ENCODE measurements at regions not wholly inside any gene's neighbourhood (a gene's known extent, or its start where the extent isn't known, plus 50 kb on each side); places are given as distances from the start of the nearest gene placed in this dataset.
"Not testable (repeated sequence)": the region's sequence is repeated elsewhere in the genome, so short reads cannot be mapped to it uniquely, and the experiment has no call there.

DNA sequence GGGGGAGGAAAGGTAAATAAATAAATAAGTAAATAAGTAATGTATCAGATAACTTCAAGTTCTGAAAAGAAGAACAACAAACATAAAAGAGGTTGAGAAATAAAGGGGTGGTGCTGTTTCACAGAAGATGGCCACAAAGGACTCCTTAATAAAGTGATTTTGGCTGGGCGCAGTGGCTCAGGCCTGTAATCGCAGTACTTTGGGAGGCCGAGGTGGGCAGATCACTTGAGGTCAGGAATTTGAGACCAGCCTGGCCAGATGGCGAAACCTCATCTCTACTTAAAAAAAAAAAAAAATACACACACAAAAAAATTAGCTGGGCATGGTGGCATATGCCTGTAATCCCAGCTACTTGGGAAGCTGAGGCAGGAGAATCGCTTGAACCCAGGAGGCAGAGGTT is 315.5 kb downstream of the MIAT start:
- DNase-seq (ENCODE audit: low read depth), result not testable (repeated sequence)

DNA sequence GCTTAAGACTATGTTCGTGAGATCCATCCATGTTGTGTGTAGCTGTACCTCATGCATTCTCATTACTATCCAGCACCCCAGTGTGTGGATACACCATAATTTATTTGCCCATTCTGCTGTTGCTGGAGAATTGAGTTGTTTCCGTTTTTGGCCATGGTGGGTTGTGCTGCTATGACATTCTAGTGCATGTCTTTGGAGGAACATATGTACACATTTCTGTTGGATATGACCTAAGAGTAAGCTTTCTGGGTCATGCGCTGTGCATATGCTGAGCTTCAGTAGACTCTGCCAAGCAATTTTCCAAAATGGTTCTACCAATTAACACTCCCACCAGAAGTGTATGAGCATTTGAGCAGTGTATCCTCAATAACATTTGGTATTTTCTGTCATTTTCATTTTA is 316.6 kb downstream of the MIAT start:
- no peak for DNase-seq (ENCODE audit: low read depth)

DNA sequence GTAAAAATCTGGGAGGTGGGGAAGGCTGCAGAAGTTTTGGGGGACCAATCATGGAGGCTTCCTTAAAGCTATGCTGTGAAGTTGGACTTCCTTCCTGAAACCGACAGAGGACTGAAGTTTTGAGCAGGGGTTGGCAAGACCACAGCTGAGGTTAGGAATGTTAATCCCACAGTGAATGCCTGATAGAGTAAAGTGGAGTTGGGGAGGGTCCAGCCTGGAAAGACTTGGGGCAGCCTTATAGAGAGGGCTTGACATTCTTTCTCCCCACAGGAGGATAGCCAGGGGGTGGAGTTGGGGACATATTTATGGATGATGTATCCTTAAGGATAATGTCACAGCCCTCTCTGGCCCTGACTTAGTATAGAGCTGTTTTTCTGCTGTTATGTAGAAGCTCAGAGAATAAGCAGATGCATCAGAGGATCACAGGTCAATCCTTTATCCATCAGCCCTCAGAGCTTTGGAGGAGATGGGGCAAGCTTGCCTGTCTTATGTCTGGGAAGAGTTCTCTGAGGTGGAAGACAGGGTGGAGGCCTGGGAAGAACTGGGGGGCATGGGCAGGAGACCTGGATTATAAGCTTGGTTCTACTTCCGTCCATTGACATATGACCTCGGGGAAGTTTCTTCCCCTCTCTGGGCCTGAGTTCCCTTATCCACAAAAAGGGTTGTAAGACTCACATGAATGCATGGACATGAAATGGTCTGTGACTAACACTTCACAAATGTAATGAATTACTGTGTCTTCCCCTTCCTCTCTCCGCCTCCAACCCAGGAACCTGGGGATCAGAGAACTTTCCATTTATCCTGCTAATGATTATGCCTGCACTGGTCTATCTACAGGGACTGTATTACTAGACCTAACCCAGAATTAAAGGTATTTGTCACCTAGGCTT is 317.8 kb downstream of the MIAT start:
- no peak for DNase-seq (ENCODE audit: low read depth)

DNA sequence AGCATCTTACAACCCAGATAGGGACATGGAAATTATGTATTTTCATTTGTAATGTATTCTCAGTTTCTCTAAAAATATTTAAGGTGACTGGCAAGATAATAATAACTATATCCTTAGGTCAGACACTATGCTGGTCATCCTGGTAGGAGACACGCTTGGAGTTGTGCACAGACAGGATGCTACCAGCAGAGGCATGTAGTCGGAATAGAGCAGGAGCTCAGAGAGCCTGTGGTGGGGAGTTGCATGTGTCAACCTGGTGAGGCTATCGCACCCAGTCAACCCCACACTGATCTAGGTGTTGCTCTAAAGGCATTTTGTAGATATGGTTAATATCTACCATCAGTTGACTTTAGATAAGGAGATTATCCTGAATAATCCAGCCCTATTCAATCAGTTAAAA is 318.5 kb downstream of the MIAT start:
- no peak for DNase-seq (ENCODE audit: low read depth)

DNA sequence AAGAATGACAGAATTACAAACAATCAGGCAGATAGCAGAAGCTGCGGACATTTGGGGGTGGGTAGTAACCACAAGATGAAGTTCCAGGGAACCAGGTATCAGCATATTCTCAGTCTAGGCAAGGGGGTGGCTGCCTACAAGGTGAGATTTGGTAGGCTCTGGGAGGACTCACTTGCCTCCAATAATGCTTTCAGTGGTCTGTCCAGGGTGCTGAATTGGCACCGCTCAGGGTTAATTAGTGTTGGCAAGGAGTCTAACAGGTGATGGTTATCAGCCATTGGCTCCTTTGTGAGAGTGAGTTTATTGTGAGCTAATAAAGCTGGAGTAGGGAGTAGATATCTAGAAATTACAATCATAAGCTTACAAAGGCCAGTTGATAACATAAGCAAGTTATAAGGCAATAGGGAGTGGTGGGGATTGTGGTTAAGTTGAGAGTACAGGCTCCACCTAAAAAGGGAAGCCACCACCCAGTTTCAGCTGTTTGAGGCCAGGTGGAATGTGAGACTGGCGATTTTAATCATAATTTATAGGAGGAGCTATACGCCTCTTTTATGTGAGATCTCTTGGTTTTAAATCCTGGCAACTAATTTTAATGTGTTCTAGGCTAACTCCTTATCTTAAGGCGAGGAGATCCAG is 320.5 kb downstream of the MIAT start:
- DNase-seq (ENCODE audit: low read depth), result no peak

DNA sequence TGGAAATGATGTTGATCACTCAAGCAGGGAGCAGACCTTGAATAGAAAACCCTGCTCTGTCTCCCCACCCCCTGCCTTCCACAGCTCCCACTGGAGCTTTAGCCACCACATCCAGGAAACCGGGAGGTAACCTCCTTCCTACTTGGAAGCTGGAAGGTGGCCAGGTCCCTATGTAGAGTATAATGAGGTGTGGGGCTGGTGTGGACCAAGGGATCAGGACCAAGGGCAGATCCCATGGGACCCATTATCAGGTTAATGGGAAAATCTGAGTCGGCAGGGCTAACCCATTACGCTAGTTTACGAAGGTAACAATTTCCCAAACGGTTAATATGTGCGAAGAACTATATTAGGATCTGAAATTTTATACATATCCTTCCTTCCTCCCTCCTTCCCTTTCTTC is 321.9 kb downstream of the MIAT start:
- DNase-seq (ENCODE audit: low read depth), result no peak

DNA sequence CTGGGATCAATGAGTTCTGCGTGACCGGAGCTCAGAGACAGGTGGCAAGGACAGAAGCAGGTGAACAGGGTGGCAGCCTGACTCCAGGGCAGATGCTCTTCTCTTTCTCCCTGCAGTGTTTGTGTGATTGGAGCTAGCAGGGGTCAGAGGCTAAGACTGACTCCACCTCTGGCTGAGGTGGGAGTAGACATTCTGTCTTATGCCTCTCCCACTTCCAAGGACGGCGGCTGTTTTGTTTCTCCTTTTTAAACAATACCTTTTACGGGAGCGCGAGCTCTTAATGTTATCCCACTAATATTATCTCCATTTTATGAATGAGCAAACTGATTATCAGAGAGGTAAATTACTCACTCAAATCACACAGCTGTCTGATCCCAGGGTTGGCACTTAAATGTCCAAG is 323.7 kb downstream of the MIAT start:
- no peak for DNase-seq (ENCODE audit: low read depth)

DNA sequence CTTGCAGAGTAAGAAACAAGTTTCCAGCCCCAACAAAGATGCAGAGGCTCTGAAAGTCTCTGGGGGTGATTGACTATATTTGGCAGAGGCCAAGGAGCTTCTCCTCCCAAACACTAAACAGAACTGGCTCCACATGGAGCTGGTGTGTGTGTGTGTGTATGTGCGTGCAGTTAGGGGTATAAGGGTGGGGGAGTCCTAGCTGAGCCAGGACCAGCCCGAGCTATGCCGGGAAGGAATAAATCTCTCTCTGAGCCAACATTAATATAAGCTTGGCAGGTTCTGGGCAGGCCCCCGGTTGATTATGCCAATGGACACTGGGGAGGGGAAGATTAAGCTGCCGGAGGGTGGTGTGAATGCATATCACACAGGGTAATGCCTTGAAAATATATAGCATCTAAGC is 324.2 kb downstream of the MIAT start:
- no peak for DNase-seq (ENCODE audit: low read depth)

DNA sequence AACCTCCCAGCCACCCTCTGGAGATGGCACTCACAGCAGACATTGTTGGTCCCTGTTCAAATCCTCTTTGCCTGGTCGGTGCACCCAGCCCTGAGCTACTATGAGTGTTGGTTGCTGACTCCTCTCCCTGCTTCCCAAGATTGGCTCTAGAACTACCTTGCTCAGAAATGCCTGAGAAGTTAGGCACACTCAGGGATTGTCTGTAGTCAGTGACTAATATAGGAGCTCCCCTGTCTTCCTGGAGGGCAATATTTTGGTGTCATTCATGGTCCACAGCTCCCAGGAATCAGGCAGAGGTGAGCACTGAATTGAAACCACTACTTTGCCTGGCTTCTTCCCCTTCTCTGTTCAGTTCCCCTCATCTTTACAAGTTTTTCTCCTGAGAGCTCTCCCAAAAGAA is 325.9 kb downstream of the MIAT start:
- DNase-seq (ENCODE audit: low read depth), result no peak

DNA sequence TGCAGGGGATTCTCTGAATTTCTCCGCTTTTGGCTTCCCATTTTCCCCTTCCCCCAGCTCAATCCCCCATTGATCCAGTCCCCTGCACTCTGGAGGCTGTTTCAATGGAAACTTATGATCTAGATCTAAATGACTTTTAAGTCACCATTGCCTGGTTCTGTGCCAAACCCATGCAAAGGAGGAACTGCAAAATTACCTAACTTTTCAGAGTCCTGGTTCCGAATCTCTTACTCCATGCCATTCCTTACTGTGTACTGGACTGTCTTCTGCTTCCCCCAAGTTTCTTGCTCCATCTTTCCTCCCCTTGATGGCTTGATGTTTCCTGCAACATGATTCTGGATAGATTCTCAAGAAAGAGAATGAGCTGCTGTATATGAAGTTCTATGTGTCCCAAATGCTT is 327.8 kb downstream of the MIAT start:
- no peak for DNase-seq (ENCODE audit: low read depth)

DNA sequence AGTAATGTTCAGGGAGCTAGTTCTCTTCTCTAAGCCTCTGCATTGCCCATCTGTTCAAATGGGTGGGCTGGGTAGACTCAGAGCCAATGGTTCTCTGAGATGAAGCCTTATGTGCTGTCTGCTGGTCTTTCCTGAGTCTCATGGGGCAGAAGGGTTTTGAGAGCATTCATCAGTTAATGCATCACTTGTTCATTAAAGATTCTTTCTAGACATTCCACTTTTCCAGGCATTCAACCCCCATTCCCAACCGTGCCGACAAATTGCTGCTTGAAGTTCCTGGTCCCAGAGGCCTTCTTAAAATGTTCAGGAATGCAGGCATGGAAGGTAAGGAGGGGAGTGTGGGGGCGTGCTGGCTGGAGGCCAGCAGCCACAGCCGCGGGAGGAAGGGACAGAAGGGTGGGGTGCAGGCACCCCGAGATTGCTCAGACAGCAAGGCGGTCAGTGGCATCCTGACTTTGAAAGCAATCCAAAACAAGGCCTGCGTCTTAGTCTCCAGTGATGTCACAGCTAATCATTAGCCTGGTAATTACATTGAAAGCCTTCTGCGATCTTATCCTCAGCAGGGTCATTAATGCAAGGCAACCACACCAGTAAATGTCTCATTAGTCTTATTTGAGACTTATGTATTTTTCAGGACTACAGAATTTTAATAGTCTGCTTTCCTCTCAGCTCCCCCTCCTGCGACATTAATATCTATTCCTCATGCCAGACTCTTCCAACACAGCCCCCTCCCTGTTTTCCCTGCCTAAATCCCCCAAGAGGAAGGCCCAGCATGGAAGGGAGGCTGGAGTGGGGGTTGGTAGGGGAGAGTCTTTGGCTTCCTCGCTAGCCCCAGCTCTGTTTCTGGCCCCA is 328.8 kb downstream of the MIAT start:
- DNase-seq (ENCODE audit: low read depth), result no peak

DNA sequence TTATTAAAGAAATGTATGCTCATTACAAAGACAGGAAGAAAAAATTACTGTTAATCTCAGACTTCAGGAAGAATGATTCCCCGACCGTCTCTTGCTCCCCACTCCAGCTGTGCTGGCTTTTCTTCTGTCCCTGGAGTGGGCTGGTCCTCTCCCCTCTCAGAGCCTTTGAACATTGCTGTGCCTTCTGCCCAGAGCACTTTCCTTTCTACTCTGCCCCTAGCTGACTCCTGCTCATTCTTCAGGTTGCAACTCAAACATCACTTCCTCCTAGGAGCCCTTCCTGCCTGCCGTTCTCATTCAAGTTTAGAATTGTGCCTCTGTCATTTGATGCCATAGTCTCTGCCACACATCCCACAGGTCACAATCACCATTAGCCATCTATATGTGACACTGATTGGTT is 329.5 kb downstream of the MIAT start:
- no peak for DNase-seq (ENCODE audit: low read depth)

DNA sequence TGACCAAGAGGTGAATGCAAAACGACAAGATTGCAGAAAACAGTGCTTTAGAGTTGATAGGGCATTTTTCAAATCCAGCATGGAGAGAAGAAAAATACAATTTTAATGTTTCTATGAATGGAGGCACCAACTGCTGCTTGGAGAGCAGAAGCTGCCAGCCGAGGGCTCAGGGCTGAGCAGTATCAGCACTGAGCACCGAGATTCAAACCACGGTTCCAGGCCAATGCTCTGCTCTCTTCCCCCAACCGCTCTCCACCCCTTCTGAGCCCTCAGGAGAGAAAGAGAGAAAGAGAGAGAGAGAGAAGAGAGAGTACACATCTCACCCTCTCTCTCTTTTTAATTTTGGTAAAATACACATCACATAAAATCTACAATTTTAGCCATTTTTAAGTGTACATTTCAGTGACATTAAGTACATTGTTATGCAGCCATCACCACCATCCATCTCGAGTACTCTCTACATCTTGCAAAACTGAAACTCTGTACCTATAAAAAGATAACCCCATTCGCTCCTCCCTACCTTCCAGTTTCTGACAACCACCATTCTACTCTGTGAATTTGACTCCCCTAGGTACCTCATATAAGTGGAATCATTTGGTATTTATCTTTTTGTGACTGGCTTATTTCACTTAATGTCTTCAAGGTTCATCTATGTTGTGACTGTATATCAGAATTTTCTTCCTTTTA is 333.3 kb downstream of the MIAT start:
- no peak for DNase-seq (ENCODE audit: low read depth)

DNA sequence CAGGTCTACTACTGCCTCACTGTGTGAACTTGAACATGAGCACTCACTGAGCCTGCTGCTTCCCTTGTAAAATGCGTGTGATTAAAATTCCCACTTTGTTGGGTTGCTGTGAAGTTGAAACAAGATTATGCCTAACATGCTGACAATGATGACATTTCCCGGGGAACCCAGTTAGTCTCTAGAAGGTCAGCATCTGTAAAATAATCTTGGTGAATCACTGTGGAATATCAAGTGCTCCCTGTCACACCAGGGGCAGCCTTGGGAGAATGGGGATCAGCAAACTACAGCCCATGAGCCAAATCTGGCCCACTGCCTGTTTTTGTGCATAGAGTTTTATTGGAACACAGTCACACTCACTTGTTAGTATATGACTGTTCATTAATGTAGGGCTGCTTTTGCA is 335.2 kb downstream of the MIAT start:
- no peak for DNase-seq (ENCODE audit: low read depth)

DNA sequence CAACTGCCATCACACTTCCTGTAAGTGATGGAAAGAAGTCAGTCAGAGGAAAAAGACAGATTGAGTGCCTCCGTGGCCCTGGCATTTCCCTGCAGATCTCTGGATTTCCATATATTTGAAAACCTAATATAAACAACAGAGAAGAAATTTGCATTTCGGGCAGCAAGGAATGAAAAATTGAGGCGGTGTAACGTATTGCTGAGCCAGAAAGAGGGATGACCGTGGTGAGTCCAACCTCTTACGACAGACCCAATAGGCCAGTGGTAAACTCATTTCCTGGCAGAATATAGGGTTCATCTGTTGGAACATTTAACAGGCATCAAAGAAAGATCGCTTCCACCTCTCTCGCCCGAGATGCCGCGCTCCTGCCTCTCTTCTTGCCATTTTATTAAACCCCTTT is 336.5 kb downstream of the MIAT start:
- DNase-seq (ENCODE audit: low read depth), result no peak

DNA sequence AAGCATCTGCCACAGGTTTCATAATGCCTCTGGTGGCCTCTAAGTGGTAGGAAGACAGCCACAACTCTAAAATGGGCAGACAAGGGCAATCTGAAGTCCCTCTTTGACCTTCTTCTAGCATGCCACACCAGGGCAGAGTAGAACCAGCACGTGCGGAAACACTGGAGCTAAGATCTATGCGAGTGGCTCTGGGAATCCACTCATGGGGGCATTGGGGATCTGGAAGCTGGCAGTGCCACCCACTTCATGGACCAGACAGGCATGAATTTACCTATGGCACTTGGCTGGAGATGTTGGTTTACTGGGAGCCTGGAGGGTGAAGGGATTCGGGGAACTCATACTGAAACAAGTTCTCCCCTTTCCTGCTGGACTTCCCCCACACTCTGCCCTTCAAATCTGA is 337.4 kb downstream of the MIAT start:
- DNase-seq (ENCODE audit: low read depth), result no peak

DNA sequence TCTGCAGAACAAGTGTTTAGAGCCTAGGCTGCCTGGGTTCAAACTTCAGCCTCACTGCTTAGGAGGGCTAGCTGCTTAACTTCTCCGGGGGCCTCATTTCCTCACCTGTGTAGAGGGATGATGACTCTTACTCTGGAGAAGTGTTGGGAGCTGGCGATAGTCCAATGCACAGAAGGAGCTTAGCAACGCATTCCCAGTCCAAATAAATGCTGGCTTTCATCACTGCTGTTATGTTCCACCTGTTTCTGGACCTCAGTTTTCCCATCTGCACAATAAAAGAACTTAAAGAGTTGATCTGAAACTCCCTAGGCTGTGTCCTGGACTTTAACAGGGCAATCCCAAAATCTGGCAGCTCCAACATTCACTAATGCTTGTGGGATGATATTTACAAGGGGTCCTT is 337.8 kb downstream of the MIAT start:
- DNase-seq (ENCODE audit: low read depth), result no peak

DNA sequence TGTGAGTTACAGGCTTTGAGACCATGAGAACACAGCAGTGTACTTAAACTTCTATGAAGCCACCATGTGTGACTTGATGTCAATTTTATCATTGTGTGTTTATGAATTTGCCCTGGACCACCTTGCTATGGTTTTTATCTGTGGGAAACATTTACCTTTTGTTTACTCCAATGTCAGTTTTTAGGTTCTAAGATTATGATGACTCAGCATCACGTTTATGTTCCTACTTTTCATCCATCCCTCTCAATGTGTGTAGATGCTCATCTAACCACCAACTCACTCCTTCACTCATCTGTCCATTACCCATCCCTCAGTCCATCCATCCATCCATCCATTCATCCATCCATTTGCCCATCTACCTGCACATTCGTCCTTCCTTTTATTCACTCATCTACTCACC is 338.8 kb downstream of the MIAT start:
- no peak for DNase-seq (ENCODE audit: low read depth)

DNA sequence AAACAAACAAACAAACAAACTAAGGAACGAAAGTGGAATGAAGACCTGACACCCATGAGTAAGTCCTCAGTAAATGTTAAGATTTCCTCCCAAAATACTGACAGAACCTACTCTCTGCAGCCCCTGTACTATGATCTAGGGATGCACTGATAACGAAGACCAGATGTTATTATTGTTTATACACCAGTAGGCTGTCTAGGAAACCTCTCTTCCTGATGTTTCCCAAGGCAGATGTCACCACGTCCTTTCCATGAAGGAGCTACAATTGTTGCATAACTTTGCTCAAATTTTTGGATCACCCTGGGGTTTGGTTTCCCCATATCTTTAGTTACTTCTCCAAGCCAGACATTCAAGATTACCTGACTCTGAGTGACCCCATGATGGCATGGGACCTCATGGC is 340.7 kb downstream of the MIAT start:
- no peak for DNase-seq (ENCODE audit: low read depth)

DNA sequence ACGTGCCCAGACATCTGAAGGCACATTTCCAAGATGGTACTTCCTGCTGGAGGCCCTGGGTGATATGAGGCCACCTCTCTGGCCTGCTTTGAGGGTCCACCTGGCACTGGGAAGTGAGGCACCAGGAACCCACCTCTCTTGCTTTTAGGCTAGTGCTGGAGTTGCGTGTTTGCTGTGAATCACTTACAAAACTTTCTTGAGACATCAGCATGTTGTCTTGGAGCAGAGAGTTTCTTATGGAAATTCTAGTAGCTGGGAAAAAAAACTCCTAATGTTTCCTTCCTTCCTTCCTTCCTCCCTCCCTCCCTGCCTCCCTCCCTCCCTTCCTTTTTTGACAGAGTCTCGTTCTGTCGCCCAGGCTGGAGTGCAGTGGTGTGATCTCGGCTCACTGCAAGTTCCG is 341.3 kb downstream of the MIAT start:
- DNase-seq (ENCODE audit: low read depth), result no peak

DNA sequence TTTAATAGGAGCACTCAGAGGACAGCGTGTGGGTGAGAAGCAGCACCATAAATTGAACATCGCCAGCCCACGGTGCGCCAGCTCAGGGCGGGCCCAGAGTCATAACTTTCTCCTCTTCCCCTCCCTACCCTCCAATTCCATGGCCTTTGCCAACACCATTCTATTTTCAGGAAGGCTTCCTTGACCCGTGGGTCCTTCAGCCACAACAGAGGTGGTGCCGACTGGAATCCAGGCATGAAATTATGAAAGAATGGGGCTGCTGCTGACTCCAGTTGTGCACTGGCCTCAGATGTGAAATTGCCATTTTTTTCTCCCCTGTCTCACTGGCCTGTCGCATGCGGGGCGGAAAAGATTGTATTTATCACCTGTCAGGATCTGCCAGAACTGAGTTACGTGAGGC is 345.9 kb downstream of the MIAT start:
- no peak for DNase-seq (ENCODE audit: low read depth)

DNA sequence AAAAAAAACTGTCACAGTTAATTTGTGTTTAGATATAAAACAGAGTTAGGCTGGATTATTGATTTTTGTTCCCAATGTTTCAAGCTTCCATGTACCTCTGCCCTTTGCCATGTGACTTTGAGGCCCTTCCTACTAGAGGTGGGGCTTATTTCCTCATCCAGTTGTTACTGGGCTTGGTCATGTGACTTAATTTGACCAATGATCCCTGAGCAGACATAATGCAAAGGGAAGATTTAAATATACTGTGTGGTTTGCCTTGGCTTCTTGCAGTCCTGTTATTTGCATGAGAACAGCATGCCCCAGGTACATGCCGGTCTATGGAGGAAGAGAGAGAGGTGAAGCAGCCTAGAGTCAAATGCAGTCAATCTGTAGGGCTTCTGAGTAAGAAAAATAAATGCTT is 347.0 kb downstream of the MIAT start:
- no peak for DNase-seq (ENCODE audit: low read depth)

Data from stimulated activated CD8-positive, alpha-beta memory T cell treated with anti-CD3 and anti-CD28 coated beads, Interleukin-15, amount 100 ng/mL, for 24 hours (primary cell).